HepG2 (cell line): ENCODE measurements at regions not wholly inside any gene's neighbourhood (a gene's known extent, or its start where the extent isn't known, plus 50 kb on each side); places are given as distances from the start of the nearest gene placed in this dataset.

Source experiments
- ATAC-seq: fragments of 200-7000 bp; cut with Tn5 transposase; 3 replicates; pipeline ENCODE4 v1.9.1; 2020; ENCODE audit warnings: mild to moderate bottlenecking, moderate library complexity
- BruUV-seq: library from RNA; stranded (reverse); fragments of 400-500 nt; replicated peaks from 2 replicates; lab custom pipeline; 2021; lab: Mats Ljungman, UMichigan
- CTCF ChIA-PET: fragments of 300-600 bp; formaldehyde crosslinking; extraction: SDS; loops from one replicate; lab custom pipeline; 2021; ENCODE audit warnings: low total read pairs, inconsistent platforms, low intra/inter-chr PET ratio; lab: Yijun Ruan, JAX
- POLR2A ChIA-PET: fragments of 350-600 bp; sonication (Branson Sonifier 250); formaldehyde crosslinking; loops from one replicate; lab custom pipeline; 2020; ENCODE audit warnings: antibody characterized with exemption, inconsistent platforms; lab: Yijun Ruan, JAX
- DNase-seq: peaks from one replicate; pipeline ENCODE4 v3.0.0-alpha.2; 2015; ENCODE audit warnings: low spot score
- FAIRE-seq: peaks from 3 replicates; lab custom pipeline; 2011; peaks lifted over from hg19 to GRCh38; lab: Jason Lieb, UNC
- H2AFZ ChIP-seq: one replicate; pipeline ENCODE4 v1.6.1; 2011; ENCODE audit warnings: low read length, inconsistent platforms
- H3K27ac ChIP-seq: fragments of 300-600 bp; 3 replicates; pipeline ENCODE4 v1.8.0; 2011; ENCODE audit warnings: mixed run types, mild to moderate bottlenecking, mixed read lengths, low read length, inconsistent platforms; ENCODE audit not compliant: insufficient read depth; ENCODE audit errors: extremely low read length
- H3K27me3 ChIP-seq, 2 experiments: fragments of 200-600 bp in 1 of 2; 2 replicates in 1 of 2; 3 replicates in 1 of 2; pipeline versions ENCODE4 v1.6.0 to v1.8.0; 2011; ENCODE audit warnings: low read length in 2 of 2, mild to moderate bottlenecking in 2 of 2, moderate library complexity in 2 of 2, inconsistent platforms in 1 of 2; ENCODE audit not compliant: insufficient read depth in 2 of 2, control insufficient read depth in 1 of 2
- H3K36me3 ChIP-seq, 2 experiments: fragments of 200-600 bp in 1 of 2; replicated peaks in 1 of 2; 2 replicates in 1 of 2; 3 replicates in 1 of 2; pipeline versions ENCODE4 v1.5.1 to v1.8.0; 2011; ENCODE audit warnings: low read length in 2 of 2, inconsistent platforms in 1 of 2; ENCODE audit not compliant: insufficient read depth in 2 of 2, control insufficient read depth in 1 of 2
- H3K4me1 ChIP-seq: 2 replicates; pipeline ENCODE4 v1.5.1; 2012; ENCODE audit warnings: low read length, inconsistent platforms; ENCODE audit not compliant: insufficient read depth
- H3K4me2 ChIP-seq: 2 replicates; pipeline ENCODE4 v1.6.0; 2011; ENCODE audit warnings: low read depth, low read length, inconsistent platforms
- H3K4me3 ChIP-seq, 3 experiments: fragments of 200-600 bp in 1 of 3; sonication (generic), shearing (Covaris generic) in 1 of 3; replicated peaks in 1 of 3; 2 replicates each; pipeline ENCODE4 v1.5.1; 2011 to 2016; ENCODE audit warnings: low read length in 3 of 3, inconsistent platforms in 2 of 3, low read depth in 2 of 3, mild to moderate bottlenecking in 2 of 3, control low read depth in 1 of 3, mixed read lengths in 1 of 3; ENCODE audit not compliant: insufficient read depth in 1 of 3
- H3K79me2 ChIP-seq: one replicate; pipeline ENCODE4 v1.6.1; 2011; ENCODE audit warnings: low read length, inconsistent platforms; ENCODE audit not compliant: insufficient read depth
- H3K9ac ChIP-seq: 2 replicates; pipeline ENCODE4 v1.6.0; 2011; ENCODE audit warnings: mild to moderate bottlenecking, low read depth, low read length, inconsistent platforms; ENCODE audit not compliant: insufficient read depth
- H3K9me3 ChIP-seq: 2 replicates; pipeline ENCODE4 v1.5.1; 2012; ENCODE audit warnings: mild to moderate bottlenecking, low read length
- H4K20me1 ChIP-seq: 2 replicates; pipeline ENCODE4 v1.6.0; 2011; ENCODE audit warnings: inconsistent platforms, mild to moderate bottlenecking, low read length, moderate library complexity; ENCODE audit not compliant: insufficient read depth
- CBFB ChIP-seq: sonication (generic); formaldehyde crosslinking; IDR thresholded peaks from 2 replicates; pipeline ENCODE4 v1.4.0; 2020; ENCODE audit warnings: missing genetic modification reagents
- CCDC6 ChIP-seq: sonication (generic); formaldehyde crosslinking; IDR thresholded peaks from 2 replicates; pipeline ENCODE4 v1.8.1; 2022; ENCODE audit warnings: mild to moderate bottlenecking, missing genetic modification reagents, moderate library complexity
- DR1 ChIP-seq: sonication (generic); formaldehyde crosslinking; IDR thresholded peaks from 2 replicates; pipeline ENCODE4 v1.8.0; 2021; ENCODE audit warnings: mild to moderate bottlenecking, missing genetic modification reagents, inconsistent platforms
- ETV6 ChIP-seq: sonication (generic); formaldehyde crosslinking; conservative IDR thresholded peaks from 2 replicates; pipeline ENCODE4 v1.4.0; 2020; ENCODE audit warnings: missing genetic modification reagents
- FUBP1 ChIP-seq: sonication (generic); formaldehyde crosslinking; IDR thresholded peaks from 2 replicates; pipeline ENCODE4 v1.5.1; 2020; ENCODE audit warnings: missing genetic modification reagents, mild to moderate bottlenecking, borderline replicate concordance
- GATA4 ChIP-seq: sonication (generic); IDR thresholded peaks from 2 replicates; pipeline ENCODE4 v1.6.1; 2016; ENCODE audit warnings: antibody characterized with exemption, low read depth, borderline replicate concordance
- HOXA7 ChIP-seq: sonication (generic); formaldehyde crosslinking; IDR thresholded peaks from 2 replicates; pipeline ENCODE4 v1.8.1; 2022; ENCODE audit warnings: mild to moderate bottlenecking, missing genetic modification reagents, moderate library complexity
- MED13 ChIP-seq: sonication (generic); formaldehyde crosslinking; IDR thresholded peaks from 2 replicates; pipeline ENCODE4 v1.5.0; 2020; ENCODE audit warnings: missing genetic modification reagents
- MED8 ChIP-seq: sonication (generic); formaldehyde crosslinking; IDR thresholded peaks from 2 replicates; pipeline ENCODE4 v1.8.1; 2023; ENCODE audit warnings: mild to moderate bottlenecking, missing genetic modification reagents; ENCODE audit not compliant: insufficient replicate concordance
- NFE2L1 ChIP-seq: sonication (generic); formaldehyde crosslinking; IDR thresholded peaks from 2 replicates; pipeline ENCODE4 v1.4.0; 2020; ENCODE audit warnings: missing genetic modification reagents, mild to moderate bottlenecking, borderline replicate concordance
- SIN3B ChIP-seq: fragments of 150-350 bp; IDR thresholded peaks from 2 replicates; pipeline ENCODE4 v1.6.1; 2014; ENCODE audit warnings: low read length
- THAP8 ChIP-seq: sonication (generic); formaldehyde crosslinking; IDR thresholded peaks from 2 replicates; pipeline ENCODE4 v1.5.1; 2020; ENCODE audit warnings: missing genetic modification reagents, mild to moderate bottlenecking, borderline replicate concordance
- ZC3H4 ChIP-seq: sonication (generic); formaldehyde crosslinking; IDR thresholded peaks from 2 replicates; pipeline ENCODE4 v1.4.0; 2020; ENCODE audit warnings: missing genetic modification reagents, borderline replicate concordance
- ZFP1 ChIP-seq: IDR thresholded peaks from 2 replicates; pipeline ENCODE4 v1.6.1; 2016
- ZFP36 ChIP-seq: fragments of 150-350 bp; IDR thresholded peaks from 2 replicates; pipeline ENCODE4 v1.6.1; 2018; ENCODE audit warnings: borderline replicate concordance, low read length, low read depth; ENCODE audit not compliant: partially characterized antibody
- ZKSCAN8 ChIP-seq: IDR thresholded peaks from 2 replicates; pipeline ENCODE4 v1.6.1; 2016; ENCODE audit warnings: borderline replicate concordance, missing genetic modification reagents, missing compliant biosample characterization
- ZMYM4 ChIP-seq: sonication (generic); formaldehyde crosslinking; IDR thresholded peaks from 2 replicates; pipeline ENCODE4 v1.8.1; 2023; ENCODE audit warnings: mild to moderate bottlenecking, missing genetic modification reagents
- ZNF558 ChIP-seq: sonication (generic); formaldehyde crosslinking; IDR thresholded peaks from 2 replicates; pipeline ENCODE4 v1.9.0; 2022; ENCODE audit warnings: mild to moderate bottlenecking, missing genetic modification reagents, borderline replicate concordance
- ZSCAN21 ChIP-seq: sonication (generic); formaldehyde crosslinking; IDR thresholded peaks from 2 replicates; pipeline ENCODE4 v1.8.0; 2022; ENCODE audit warnings: mild to moderate bottlenecking, missing genetic modification reagents, moderate library complexity, borderline replicate concordance
- WGBS: methylation state at CpG from one replicate; pipeline ENCODE4 v1.1.6; 2017; ENCODE audit warnings: low lambda C conversion rate; 5-methylcytosine and 5-hydroxymethylcytosine counted together
- in situ Hi-C: cut with HindIII; loops from 2 replicates; pipeline ENCODE4 v1.10.0; 2017; ENCODE audit warnings: low pct_unique_long_range_greater_than_20kb; ENCODE audit not compliant: extremely low pct_ligation_motif_present
- intact Hi-C: fragments of 100-400 bp; cut with micrococcal nuclease; formaldehyde crosslinking; loops from one replicate; pipeline ENCODE4 v1.10.0; 2022; ENCODE audit not compliant: unreplicated experiment

- CTCF ChIA-PET = no interaction called here
- BruUV-seq = no TSS peak
- POLR2A ChIA-PET = no interaction called here
- Histone ChIP-seq H3K79me2 (no peaks in the 10 kb centered on the region), H3K4me2 (no peak overlapping the region), H3K4me1 (no peaks in the 10 kb centered on the region), H3K4me3 (no peak overlapping the region), H4K20me1 (no peaks in the 10 kb centered on the region), H2AFZ (no peak overlapping the region), H3K27ac (no peak overlapping the region), H3K9me3 (peaks cover 8% of the 10 kb centered on the region), H3K9ac (no peak overlapping the region), H3K36me3 (no peaks in the 10 kb centered on the region), H3K27me3 (no peaks in the 10 kb centered on the region; a peak in 1 of 5 replicates)
- intact Hi-C loops (no loop called here), in situ Hi-C loops (no loop called here)
- no peak for ATAC-seq
- no peak for FAIRE-seq
- 18% methylated on average over 3 of the region's 3 CpGs for WGBS
- DNase-seq = no peak
- TF ChIP-seq ZC3H4 (CRISPR knock-in tag) = no peak
- TF ChIP-seq ZFP1 (CRISPR knock-in tag) = no peak
- no peak for TF ChIP-seq NFE2L1 (CRISPR knock-in tag)
- TF ChIP-seq HOXA7 (CRISPR knock-in tag) = no peak
- TF ChIP-seq ETV6 (CRISPR knock-in tag) = no peak
- TF ChIP-seq DR1 (CRISPR knock-in tag) = no peak
- no peak for TF ChIP-seq SIN3B
- no peak for TF ChIP-seq ZSCAN21
- TF ChIP-seq CCDC6 (CRISPR knock-in tag) = no peak
- TF ChIP-seq FUBP1 (CRISPR knock-in tag) = no peak
- TF ChIP-seq ZFP36 = no peak
- TF ChIP-seq MED13 (CRISPR knock-in tag) = no peak
- no peak for TF ChIP-seq MED8
- no peak for TF ChIP-seq GATA4
- TF ChIP-seq ZMYM4 (CRISPR knock-in tag) = no peak
- no peak for TF ChIP-seq THAP8
- no peak for TF ChIP-seq ZKSCAN8 (CRISPR knock-in tag)
- TF ChIP-seq ZNF558 (CRISPR knock-in tag) = no peak
- no peak for TF ChIP-seq CBFB (CRISPR knock-in tag)
Measured at GRCh38 chr11:97290464-97291041, 900.7 kb downstream of the JRKL start.
